ENCODE measurements at regions not wholly inside any gene's neighbourhood (a gene's known extent, or its start where the extent isn't known, plus 50 kb on each side); places are given as distances from the start of the nearest gene placed in this dataset.

DNA sequence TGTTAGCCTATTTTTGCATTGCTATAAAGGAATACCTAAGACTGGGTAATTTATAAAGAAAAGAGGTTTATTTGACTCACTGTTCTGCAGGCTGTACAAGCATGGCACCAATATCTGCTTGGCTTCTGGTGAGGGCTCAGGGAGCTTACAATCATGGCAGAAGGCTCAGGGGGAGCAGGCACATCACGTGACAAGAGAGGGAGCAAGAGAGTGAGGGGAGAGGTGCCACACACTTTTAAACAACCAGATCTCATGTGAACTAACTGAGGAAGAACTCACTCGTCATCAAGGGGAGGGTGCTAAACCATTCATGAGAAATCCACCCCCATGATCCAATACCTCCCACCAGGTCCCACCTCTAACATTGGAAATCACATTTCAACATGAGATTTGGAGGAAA, 73.9 kb upstream of the ADCY1 start:
- TF ChIP-seq EP300 (conservative IDR thresholded peaks at IDR 0.05; ENCODE audit: poor library complexity, severe bottlenecking) (no peak), CTCF (IDR thresholded peaks at IDR 0.05; ENCODE audit: poor library complexity, severe bottlenecking) (no peak), MXI1 (conservative IDR thresholded peaks at IDR 0.05; ENCODE audit: poor library complexity, severe bottlenecking) (no peak), RAD21 (conservative IDR thresholded peaks at IDR 0.05) (no peak), POLR2AphosphoS5 (IDR thresholded peaks at IDR 0.05) (no peak), REST (IDR thresholded peaks at IDR 0.05; ENCODE audit: borderline replicate concordance) (no peak), EZH2 (IDR thresholded peaks at IDR 0.05; ENCODE audit: borderline replicate concordance, insufficient read depth, low read length, poor library complexity, severe bottlenecking) (no peak), TAF1 (IDR thresholded peaks at IDR 0.05; ENCODE audit: low read depth) (no peak), SMC3 (conservative IDR thresholded peaks at IDR 0.05; ENCODE audit: poor library complexity) (no peak)

Data from neural cell (in vitro differentiated cells).